ENCODE measurements at regions not wholly inside any gene's neighbourhood (a gene's known extent, or its start where the extent isn't known, plus 50 kb on each side); places are given as distances from the start of the nearest gene placed in this dataset.

GRCh38 chr1:106194206-106194605 lies 862.3 kb upstream of the PRMT6 start:
- no peak for DNase-seq

- DNase-seq: no peak
Observed at GRCh38 chr1:106200711-106201110, 855.8 kb upstream of the PRMT6 start.

- no peak for DNase-seq
Observed at GRCh38 chr1:106207185-106207584, 849.3 kb upstream of the PRMT6 start.

GRCh38 chr1:106217765-106218164 lies 838.7 kb upstream of the PRMT6 start:
- no peak for DNase-seq

- DNase-seq: no peak
Observed at GRCh38 chr1:106222403-106222802, 834.1 kb upstream of the PRMT6 start.

GRCh38 chr1:106223213-106223612 lies 833.3 kb upstream of the PRMT6 start:
- no peak for DNase-seq

- no peak for DNase-seq
Observed at GRCh38 chr1:106224426-106224825, 832.0 kb upstream of the PRMT6 start.

- no peak for DNase-seq
Observed at GRCh38 chr1:106225403-106225802, 831.1 kb upstream of the PRMT6 start.

GRCh38 chr1:106226550-106226949 lies 829.9 kb upstream of the PRMT6 start:
- DNase-seq: peak; percentile 28

- DNase-seq: no peak
Observed at GRCh38 chr1:106232128-106232527, 824.3 kb upstream of the PRMT6 start.

- DNase-seq: no peak
Observed at GRCh38 chr1:106233511-106233910, 823.0 kb upstream of the PRMT6 start.

- no peak for DNase-seq
Observed at GRCh38 chr1:106249365-106249764, 807.1 kb upstream of the PRMT6 start.

- no peak for DNase-seq
Observed at GRCh38 chr1:106249810-106250209, 806.7 kb upstream of the PRMT6 start.

GRCh38 chr1:106254748-106255147 lies 801.7 kb upstream of the PRMT6 start:
- no peak for DNase-seq

GRCh38 chr1:106266786-106267185 lies 789.7 kb upstream of the PRMT6 start:
- DNase-seq: no peak

GRCh38 chr1:106268070-106268469 lies 788.4 kb upstream of the PRMT6 start:
- peak; percentile 50 for DNase-seq

- DNase-seq: no peak
Observed at GRCh38 chr1:106276871-106277270, 779.6 kb upstream of the PRMT6 start.

- DNase-seq: no peak
Observed at GRCh38 chr1:106277786-106278185, 778.7 kb upstream of the PRMT6 start.

GRCh38 chr1:106278716-106279115 lies 777.8 kb upstream of the PRMT6 start:
- DNase-seq: no peak

- DNase-seq: peak; percentile 63
Observed at GRCh38 chr1:106289265-106289928, 767.1 kb upstream of the PRMT6 start.

GRCh38 chr1:106290805-106291501 lies 765.5 kb upstream of the PRMT6 start:
- DNase-seq: peak; percentile 82

- DNase-seq: peak; percentile 14
Observed at GRCh38 chr1:106292130-106292529, 764.3 kb upstream of the PRMT6 start.

GRCh38 chr1:106296431-106296830 lies 760.0 kb upstream of the PRMT6 start:
- DNase-seq: no peak

GRCh38 chr1:106304106-106304505 lies 752.4 kb upstream of the PRMT6 start:
- no peak for DNase-seq

- DNase-seq: no peak
Observed at GRCh38 chr1:106319612-106320011, 736.9 kb upstream of the PRMT6 start.

Data from eye (tissue), 1 donor.